SH-SY5Y (cell line): ENCODE measurements at regions not wholly inside any gene's neighbourhood (a gene's known extent, or its start where the extent isn't known, plus 50 kb on each side); places are given as distances from the start of the nearest gene placed in this dataset.

ENCODE experiments used
- GATA2 ChIP-seq: IDR thresholded peaks from 2 replicates; pipeline ENCODE4 v1.6.1; 2011; ENCODE audit warnings: mild to moderate bottlenecking, low read depth, low read length
- GATA3 ChIP-seq: IDR thresholded peaks from 2 replicates; pipeline ENCODE4 v1.6.1; 2011; ENCODE audit warnings: low read depth, mild to moderate bottlenecking, low read length, moderate library complexity

DNA sequence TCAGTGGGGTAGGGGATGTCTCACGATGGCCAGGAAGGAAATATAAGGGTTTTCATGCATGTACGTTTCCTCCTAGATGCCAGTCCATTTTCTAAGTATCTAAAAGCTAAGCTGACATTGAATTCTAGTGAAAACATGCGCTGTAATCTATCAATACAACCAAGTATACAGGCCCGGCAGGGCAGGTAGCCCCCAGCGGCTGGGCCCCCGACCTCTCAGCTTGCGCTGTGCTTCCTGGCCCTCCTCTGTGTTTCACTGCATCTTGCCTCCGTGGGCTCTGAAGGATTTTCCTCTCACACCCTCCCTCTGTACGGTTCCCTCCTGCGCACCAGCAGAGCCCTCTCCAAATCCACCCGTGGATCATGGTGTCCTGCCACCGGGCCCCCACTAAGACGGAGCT, 524.8 kb downstream of the ZNF516 start:
- no peak for TF ChIP-seq GATA3
- TF ChIP-seq GATA2 = no peak
